Thyroid gland (tissue), 4 donors: ENCODE measurements at regions not wholly inside any gene's neighbourhood (a gene's known extent, or its start where the extent isn't known, plus 50 kb on each side); places are given as distances from the start of the nearest gene placed in this dataset.

Source experiments
- DNase-seq, 2 donors: peaks; one replicate each; pipeline ENCODE4 v3.0.0-alpha.2; 2019
- H3K27ac ChIP-seq, 3 donors: fragments of 200-600 bp; sonication (generic); 1 replicate in 2 of 3; 2 replicates in 1 of 3; pipeline ENCODE4 v1.5.1; 2016 to 2019; ENCODE audit warnings: mild to moderate bottlenecking in 1 of 3, moderate library complexity in 1 of 3
- H3K27me3 ChIP-seq: fragments of 200-600 bp; sonication (generic); one replicate; pipeline ENCODE4 v1.5.1; 2019
- H3K36me3 ChIP-seq, 2 donors: fragments of 200-600 bp; sonication (generic); one replicate each; pipeline ENCODE4 v1.5.1; 2016 to 2019
- H3K4me1 ChIP-seq, 2 donors: fragments of 200-600 bp; sonication (generic); one replicate each; pipeline ENCODE4 v1.5.1; 2017 to 2019
- H3K4me3 ChIP-seq, 3 donors: fragments of 200-600 bp; sonication (generic); replicated peaks in 1 of 3; 1 replicate in 2 of 3; 2 replicates in 1 of 3; pipeline ENCODE4 v1.5.1; 2016; ENCODE audit warnings: mild to moderate bottlenecking in 1 of 3
- H3K9me3 ChIP-seq: fragments of 200-600 bp; sonication (generic); one replicate; pipeline ENCODE4 v1.5.1; 2017
- CTCF ChIP-seq, 6 experiments: fragments of 200-600 bp in 3 of 6; fragments of 450-650 bp in 3 of 6; sonication (generic) in 3 of 6; IDR thresholded peaks; one replicate each; pipeline ENCODE4 v1.5.1; 2016 to 2019; ENCODE audit warnings: antibody characterized with exemption in 6 of 6, mild to moderate bottlenecking in 2 of 6, inconsistent platforms in 1 of 6, moderate library complexity in 1 of 6
- POLR2A ChIP-seq, 2 donors: fragments of 450-650 bp; IDR thresholded peaks; one replicate each; pipeline ENCODE4 v1.6.1; 2017; ENCODE audit warnings: antibody characterized with exemption in 2 of 2, mild to moderate bottlenecking in 2 of 2, moderate library complexity in 1 of 2
- WGBS, 2 donors: methylation state at CpG; one replicate each; pipeline ENCODE4 v1.1.5; 2017; 5-methylcytosine and 5-hydroxymethylcytosine counted together
- intact Hi-C: fragments of 100-400 bp; cut with DNase I; formaldehyde crosslinking; loops from one replicate; pipeline ENCODE4 v1.15.1; 2023

DNA sequence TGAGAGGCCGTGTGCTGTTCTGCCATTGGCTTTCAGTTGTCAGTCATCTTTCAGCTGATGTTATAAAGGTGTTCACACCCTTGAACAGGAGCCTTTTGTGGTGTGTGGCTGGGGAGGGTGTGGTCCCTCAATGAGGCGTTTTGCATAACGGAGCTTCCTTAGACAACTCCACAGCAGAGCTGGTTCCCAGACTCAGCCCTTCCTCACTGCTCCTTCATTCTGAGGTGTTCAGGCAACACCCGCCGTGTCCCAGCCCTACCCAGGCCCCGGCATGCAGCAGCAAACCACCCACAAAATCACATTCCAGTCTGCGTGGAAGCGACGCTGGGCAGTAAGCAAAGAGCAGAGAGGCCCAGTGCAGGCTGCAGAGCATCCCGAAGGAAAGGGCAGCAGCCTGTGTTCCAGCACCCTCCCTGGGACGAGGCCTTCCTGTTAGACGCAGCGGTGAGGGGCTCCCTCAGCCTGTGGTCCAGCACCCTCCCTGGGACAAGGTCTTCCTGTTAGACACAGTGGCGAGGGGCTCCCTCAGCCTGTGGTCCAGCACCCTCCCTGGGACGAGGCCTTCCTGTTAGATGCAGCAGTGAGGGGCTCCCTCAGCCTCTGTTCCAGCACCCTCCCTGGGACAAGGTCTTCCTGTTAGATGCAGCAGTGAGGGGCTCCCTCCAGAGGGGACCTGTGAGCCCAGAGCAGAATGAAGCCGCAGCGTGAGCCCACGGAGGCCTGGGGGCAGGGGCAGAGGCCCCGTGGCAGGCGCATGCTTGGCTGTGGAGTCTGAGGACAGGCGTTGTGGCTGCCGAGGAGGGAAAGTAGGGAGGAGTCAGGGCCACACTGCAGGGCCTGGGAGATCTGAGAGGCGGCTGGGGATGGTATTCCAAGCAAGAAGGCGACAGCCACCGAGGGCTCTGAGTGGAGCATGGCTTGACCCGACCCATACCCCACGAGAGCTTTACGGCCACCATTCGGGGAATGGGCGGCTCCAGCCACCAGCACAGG is 201.8 kb upstream of the HDAC4 start:
- no peaks in the 10 kb centered on the region for H3K27me3 ChIP-seq
- TF ChIP-seq POLR2A (IDR thresholded peaks at IDR 0.05): no peak
- TF ChIP-seq CTCF (IDR thresholded peaks at IDR 0.05): no peak
- no peak overlapping the region for H3K4me3 ChIP-seq
- no peaks in the 10 kb centered on the region for H3K36me3 ChIP-seq
- 85 to 87% methylated on average over 28 to 30 of the region's 30 CpGs for WGBS, 2 donors
- no peak for DNase-seq
- no peaks in the 10 kb centered on the region for H3K9me3 ChIP-seq
- intact Hi-C loops: no loop called here
- no peaks in the 10 kb centered on the region for H3K4me1 ChIP-seq
- no peak overlapping the region for H3K27ac ChIP-seq

DNA sequence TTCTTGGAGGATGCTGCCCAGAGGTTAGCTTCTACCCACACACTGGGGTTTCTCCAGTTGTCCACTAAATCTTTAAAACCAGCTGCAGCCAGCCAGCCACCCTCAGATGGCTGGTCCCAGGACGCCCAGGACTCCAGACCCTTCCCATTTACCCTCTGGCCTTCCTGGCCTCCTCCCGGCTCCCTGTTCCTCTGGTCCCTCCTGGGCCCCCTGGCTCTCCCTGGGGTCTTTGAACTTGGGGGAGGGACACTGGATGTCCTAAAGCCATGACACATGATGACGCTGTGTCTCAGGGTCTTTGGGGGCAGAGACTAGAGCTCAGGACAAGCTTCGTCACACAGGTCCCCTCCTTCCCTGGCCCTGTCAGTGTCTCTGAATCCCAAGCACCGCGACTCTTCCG is 201.1 kb upstream of the HDAC4 start:
- WGBS, 2 donors: 90 to 94% methylated on average over 7 of the region's 7 CpGs
- no peaks in the 10 kb centered on the region for H3K4me1 ChIP-seq

DNA sequence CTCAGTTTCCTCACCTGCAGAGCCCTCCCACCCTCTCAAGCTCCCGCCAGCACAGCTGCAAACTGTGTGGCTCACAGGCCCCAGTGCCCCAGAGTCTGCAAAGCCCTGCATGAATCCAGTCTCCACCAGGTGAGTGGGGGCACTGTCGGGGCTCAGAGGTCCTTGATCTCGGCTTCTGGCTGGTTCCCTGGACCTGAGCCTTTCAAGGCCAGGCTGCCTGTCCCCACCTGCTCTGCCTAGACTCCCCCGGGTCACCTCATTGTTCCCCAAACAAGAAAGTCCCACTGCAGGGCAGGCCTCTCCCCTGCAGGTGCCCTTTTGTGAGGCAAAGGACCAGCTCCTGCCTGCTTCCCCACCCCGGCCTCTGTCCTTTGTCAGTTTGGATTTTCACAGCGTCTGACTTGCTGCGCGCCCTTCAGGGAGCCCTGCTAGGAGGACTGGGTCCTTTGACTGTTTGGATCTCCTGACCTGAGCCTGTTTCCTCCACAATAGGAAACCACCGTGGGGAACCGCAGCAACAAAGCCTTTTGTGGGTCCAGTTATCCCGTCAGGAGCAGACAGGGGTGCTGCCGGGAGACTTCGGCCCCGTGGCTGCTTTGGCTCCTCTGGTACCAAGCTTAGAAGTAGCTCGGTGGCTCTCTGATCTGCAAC is 200.5 kb upstream of the HDAC4 start:
- H3K36me3 ChIP-seq: no peaks in the 10 kb centered on the region
- H3K4me3 ChIP-seq: no peak overlapping the region
- intact Hi-C loops: no loop called here
- H3K27ac ChIP-seq: no peak overlapping the region
- DNase-seq: no peak
- no peak for TF ChIP-seq POLR2A (IDR thresholded peaks at IDR 0.05)
- no peak for TF ChIP-seq CTCF (IDR thresholded peaks at IDR 0.05)
- 83 to 100% methylated on average over 2 to 13 of the region's 15 CpGs for WGBS, 2 donors
- no peaks in the 10 kb centered on the region for H3K4me1 ChIP-seq
- no peaks in the 10 kb centered on the region for H3K27me3 ChIP-seq
- no peaks in the 10 kb centered on the region for H3K9me3 ChIP-seq

More for the DNA sequence above, 201.1 kb upstream of the HDAC4 start:
- intact Hi-C loops: no loop called here
- Histone ChIP-seq H3K27me3 (no peaks in the 10 kb centered on the region), H3K9me3 (no peaks in the 10 kb centered on the region), H3K4me3 (no peak overlapping the region), H3K36me3 (no peaks in the 10 kb centered on the region), H3K27ac (no peak overlapping the region)
- TF ChIP-seq POLR2A (IDR thresholded peaks at IDR 0.05) (no peak), CTCF (IDR thresholded peaks at IDR 0.05) (no peak)
- DNase-seq: no peak

- no peaks in the 10 kb centered on the region for H3K36me3 ChIP-seq
- intact Hi-C loops: no loop called here
- WGBS, 2 donors: 36 to 76% methylated on average over 2 to 5 of the region's 5 CpGs
- no peaks in the 10 kb centered on the region for H3K27me3 ChIP-seq
- TF ChIP-seq POLR2A (IDR thresholded peaks at IDR 0.05) (no peak), CTCF (IDR thresholded peaks at IDR 0.05) (no peak)
- H3K27ac ChIP-seq: no peak overlapping the region
- no peaks in the 10 kb centered on the region for H3K9me3 ChIP-seq
- no peak overlapping the region for H3K4me3 ChIP-seq
- no peaks in the 10 kb centered on the region for H3K4me1 ChIP-seq
- no peak for DNase-seq
Observed at GRCh38 chr2:239600650-239601049, 199.8 kb upstream of the HDAC4 start.
